Astrocyte of the cerebellum (primary cell): ENCODE measurements at regions not wholly inside any gene's neighbourhood (a gene's known extent, or its start where the extent isn't known, plus 50 kb on each side); places are given as distances from the start of the nearest gene placed in this dataset.

ENCODE experiments used
- DNase-seq: peaks from one replicate; pipeline ENCODE4 v3.0.0-alpha.2; 2011; ENCODE audit warnings: low read depth
- H3K4me3 ChIP-seq: 2 replicates; pipeline ENCODE4 v1.5.1; 2011; ENCODE audit warnings: mild to moderate bottlenecking, low read depth, low read length, moderate library complexity
- in situ Hi-C: cut with HindIII; loops from 2 replicates; pipeline ENCODE4 v1.10.0; 2017; ENCODE audit warnings: low sequenced_read_pairs
- TF ChIP-seq, protein P1 (sequence below): IDR thresholded peaks from 2 replicates; pipeline ENCODE4 v1.5.1; 2012; ENCODE audit warnings: low read length, low read depth, moderate library complexity, mild to moderate bottlenecking; ENCODE audit errors: missing control alignments

DNA sequence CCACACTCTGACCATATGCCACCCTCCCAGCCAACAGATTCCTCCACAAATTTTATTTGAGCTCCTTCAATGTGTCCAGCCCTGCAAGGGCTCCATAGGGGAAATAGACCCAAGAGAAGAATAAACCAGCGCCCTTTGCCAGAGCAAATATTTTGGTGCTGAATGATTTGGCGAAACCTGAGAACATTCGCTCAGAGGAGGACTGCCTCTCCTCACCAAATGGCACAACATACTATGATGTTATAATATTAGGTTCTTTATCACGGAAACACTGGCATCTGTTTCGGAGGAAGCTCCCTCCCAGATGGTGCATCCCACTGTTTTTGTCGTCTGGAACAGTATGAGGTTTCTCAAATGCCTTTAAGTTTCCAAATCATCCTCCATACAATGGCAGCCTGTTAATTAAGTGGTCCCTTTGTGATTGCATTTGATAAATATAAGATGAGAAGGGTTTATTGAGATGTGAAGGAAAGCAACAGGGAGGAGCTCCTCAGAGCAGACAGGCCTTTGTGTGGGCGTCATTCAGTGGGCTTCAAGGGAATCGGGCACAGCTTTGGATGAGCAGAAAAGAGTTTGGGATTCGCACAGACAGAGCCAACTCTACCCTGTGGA lies 139.1 kb upstream of the ADRA1B start:
- DNase-seq = no peak
- in situ Hi-C loops = no loop called here
- no peak overlapping the region for H3K4me3 ChIP-seq
- TF ChIP-seq, protein P1, sequence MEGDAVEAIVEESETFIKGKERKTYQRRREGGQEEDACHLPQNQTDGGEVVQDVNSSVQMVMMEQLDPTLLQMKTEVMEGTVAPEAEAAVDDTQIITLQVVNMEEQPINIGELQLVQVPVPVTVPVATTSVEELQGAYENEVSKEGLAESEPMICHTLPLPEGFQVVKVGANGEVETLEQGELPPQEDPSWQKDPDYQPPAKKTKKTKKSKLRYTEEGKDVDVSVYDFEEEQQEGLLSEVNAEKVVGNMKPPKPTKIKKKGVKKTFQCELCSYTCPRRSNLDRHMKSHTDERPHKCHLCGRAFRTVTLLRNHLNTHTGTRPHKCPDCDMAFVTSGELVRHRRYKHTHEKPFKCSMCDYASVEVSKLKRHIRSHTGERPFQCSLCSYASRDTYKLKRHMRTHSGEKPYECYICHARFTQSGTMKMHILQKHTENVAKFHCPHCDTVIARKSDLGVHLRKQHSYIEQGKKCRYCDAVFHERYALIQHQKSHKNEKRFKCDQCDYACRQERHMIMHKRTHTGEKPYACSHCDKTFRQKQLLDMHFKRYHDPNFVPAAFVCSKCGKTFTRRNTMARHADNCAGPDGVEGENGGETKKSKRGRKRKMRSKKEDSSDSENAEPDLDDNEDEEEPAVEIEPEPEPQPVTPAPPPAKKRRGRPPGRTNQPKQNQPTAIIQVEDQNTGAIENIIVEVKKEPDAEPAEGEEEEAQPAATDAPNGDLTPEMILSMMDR = no peak

DNA sequence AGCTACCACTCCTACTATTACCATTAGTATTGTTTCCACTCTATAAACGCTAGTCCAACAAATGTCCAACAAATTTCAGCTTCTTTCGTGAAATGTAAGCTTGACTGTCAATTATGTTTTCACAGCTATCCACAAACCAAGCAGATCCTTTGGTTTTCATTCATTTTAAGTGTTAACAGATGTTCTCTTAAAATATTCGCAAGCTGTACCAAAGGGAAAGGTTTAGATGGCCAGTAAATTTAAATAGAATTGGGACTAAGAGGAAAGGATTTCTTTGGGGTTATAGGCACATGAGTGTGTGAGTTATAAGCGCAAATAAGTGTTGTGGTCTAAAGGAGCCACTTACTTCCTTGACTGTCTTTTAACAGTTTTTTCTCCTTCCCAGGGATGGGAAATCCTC lies 136.8 kb upstream of the ADRA1B start:
- TF ChIP-seq, protein P1 = no peak
- in situ Hi-C loops = no loop called here
- no peak for DNase-seq
- no peak overlapping the region for H3K4me3 ChIP-seq

DNA sequence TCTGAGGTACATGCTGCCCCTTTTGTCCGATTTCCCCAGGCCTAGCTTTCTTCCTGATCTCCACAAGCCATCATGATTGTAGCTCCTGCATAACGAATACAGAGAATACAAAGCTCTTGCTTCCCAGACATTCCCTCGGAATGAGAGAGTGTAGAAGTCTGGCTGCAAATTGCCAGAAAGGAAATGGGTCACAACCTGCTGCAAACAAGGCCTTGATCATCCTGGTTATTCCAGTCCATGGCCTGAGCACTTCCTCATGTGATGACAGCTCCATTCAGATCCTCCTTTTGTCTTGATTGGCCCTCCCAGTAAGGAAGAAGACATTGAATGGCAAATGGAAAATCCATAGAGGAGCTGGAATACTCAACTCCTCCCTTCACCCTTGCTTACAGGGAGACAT lies 136.0 kb upstream of the ADRA1B start:
- TF ChIP-seq, protein P1 = no peak
- in situ Hi-C loops = no loop called here
- DNase-seq = no peak
- H3K4me3 ChIP-seq = no peak overlapping the region

DNA sequence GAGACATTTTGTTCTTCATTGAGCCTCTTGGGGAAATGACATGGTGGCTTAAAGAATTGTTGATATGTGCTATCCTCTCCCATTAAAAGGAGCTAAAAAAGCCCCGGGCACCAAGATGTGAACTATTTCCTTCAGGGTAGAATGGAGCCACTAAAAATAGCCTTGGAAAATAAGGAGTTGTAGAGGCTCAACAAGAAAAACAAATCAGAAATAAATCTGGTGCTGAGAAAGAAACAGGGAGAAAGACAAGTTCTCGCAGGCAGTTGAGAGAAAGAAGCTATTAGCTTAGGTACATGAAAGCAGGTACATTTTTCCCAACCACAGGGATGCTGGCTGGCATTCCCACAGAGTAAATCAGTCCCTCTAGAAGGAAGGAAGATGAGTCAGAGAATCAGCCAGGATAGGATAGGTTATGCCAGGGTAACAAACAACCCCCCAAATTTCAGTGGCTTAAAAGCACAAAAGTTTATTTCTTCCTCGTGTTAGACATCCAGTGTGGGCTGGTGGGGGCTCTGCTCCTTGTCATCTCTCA lies 134.6 kb upstream of the ADRA1B start:
- in situ Hi-C loops = no loop called here
- TF ChIP-seq, protein P1 = no peak
- no peak overlapping the region for H3K4me3 ChIP-seq
- no peak for DNase-seq

DNA sequence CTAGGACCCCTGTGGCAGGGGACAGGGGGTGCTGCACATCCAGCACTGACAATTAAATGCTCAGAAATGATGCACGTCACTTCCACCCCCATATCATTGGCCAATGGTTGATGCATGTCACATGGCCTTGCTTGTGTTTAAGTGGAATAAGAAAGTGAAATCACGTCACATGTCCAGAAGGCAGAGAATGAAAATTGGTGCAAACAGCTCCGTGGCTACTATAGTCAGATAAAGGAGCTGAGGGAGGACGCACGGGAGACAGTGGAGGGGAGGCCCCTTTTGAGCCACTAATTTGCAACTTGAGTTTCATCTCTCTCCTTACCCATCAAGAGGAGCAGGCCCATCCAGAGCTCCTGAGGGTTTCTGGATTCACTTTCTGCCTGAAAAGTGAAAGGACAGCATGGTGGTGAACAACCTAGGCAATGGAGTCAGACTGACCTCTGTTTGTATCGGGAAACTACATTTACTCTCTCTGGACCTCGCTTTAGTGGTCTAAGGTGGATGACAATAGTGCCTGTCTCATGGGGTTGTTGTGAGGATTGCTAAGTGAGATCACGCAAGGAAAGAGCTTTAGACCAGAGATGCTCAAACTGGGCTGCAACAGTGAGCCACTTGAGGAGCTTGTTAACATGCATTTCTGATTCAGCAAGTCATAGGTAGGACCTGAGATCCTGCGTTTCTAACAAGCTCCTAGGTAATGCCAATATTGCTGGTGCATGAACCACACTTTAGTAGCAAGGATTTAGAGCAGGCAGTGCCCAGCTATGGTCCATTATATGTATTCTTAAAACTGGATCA lies 133.9 kb upstream of the ADRA1B start:
- TF ChIP-seq, protein P1 = no peak
- no peak overlapping the region for H3K4me3 ChIP-seq
- in situ Hi-C loops = no loop called here
- no peak for DNase-seq

DNA sequence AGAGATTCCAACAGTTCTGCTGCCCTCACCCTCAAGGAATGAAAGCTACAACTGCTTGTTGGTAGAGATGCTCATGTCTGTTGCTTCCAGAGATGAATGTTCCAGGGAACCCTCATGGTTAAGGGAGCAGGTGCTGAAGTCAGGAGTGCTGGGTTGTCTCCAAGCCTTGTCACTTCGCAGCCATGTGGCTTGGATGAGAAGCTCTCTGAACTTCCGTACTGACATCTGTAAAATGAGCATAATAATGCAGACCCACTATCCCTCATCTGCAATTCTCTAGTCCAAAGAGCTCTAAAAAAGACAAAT lies 133.3 kb upstream of the ADRA1B start:
- TF ChIP-seq, protein P1 = no peak
- in situ Hi-C loops = no loop called here
- no peak overlapping the region for H3K4me3 ChIP-seq
- DNase-seq = no peak
